CD4-positive, alpha-beta T cell (primary cell): ENCODE measurements at regions not wholly inside any gene's neighbourhood (a gene's known extent, or its start where the extent isn't known, plus 50 kb on each side); places are given as distances from the start of the nearest gene placed in this dataset.

Experiments
- ATAC-seq: fragments of 200-7000 bp; cut with Tn5 transposase; one replicate; pipeline ENCODE4 v1.10.0; 2022; ENCODE audit warnings: mild to moderate bottlenecking; ENCODE audit not compliant: poor library complexity
- CTCF ChIA-PET: fragments of 350-600 bp; sonication (Branson Sonifier 250); formaldehyde crosslinking; loops from one replicate; lab custom pipeline; 2021; ENCODE audit warnings: antibody characterized with exemption, inconsistent platforms; lab: Charles Lee
- POLR2A ChIA-PET: fragments of 350-600 bp; sonication (Branson Sonifier 250); formaldehyde crosslinking; loops from one replicate; lab custom pipeline; 2021; ENCODE audit warnings: antibody characterized with exemption, inconsistent platforms; lab: Charles Lee
- DNase-seq, 14 experiments: peaks; one replicate each; pipeline ENCODE4 v3.0.0-alpha.2; 2013 to 2020; ENCODE audit warnings: mixed read lengths in 2 of 14
- H3K27ac ChIP-seq, 2 donors: one replicate each; pipeline versions ENCODE4 v1.5.1 to v1.7.0; 2013; ENCODE audit warnings: low read length in 2 of 2, low read depth in 1 of 2, mild to moderate bottlenecking in 1 of 2
- H3K27me3 ChIP-seq, 2 experiments: 1 replicate in 1 of 2; 2 replicates in 1 of 2; pipeline versions ENCODE4 v1.6.1 to v1.7.0; 2013; ENCODE audit warnings: low read length in 2 of 2, control low read depth in 1 of 2, mild to moderate bottlenecking in 1 of 2, moderate library complexity in 1 of 2; ENCODE audit not compliant: insufficient read depth in 2 of 2, control insufficient read depth in 1 of 2
- H3K36me3 ChIP-seq: one replicate; pipeline ENCODE4 v1.6.1; 2013; ENCODE audit warnings: low read length, control low read depth; ENCODE audit not compliant: insufficient read depth
- H3K4me1 ChIP-seq: one replicate; pipeline ENCODE4 v1.6.1; 2013; ENCODE audit warnings: low read length, control low read depth; ENCODE audit not compliant: insufficient read depth
- H3K4me3 ChIP-seq: one replicate; pipeline ENCODE4 v1.5.1; 2013; ENCODE audit warnings: mild to moderate bottlenecking, low read length, moderate library complexity
- H3K9me3 ChIP-seq, 2 experiments: 1 replicate in 1 of 2; 2 replicates in 1 of 2; pipeline versions ENCODE4 v1.6.1 to v1.7.0; 2013; ENCODE audit warnings: low read length in 2 of 2, mild to moderate bottlenecking in 2 of 2, control low read depth in 1 of 2, moderate library complexity in 1 of 2; ENCODE audit not compliant: control insufficient read depth in 1 of 2, insufficient read depth in 1 of 2
- H3K27ac Mint-ChIP-seq: one replicate; pipeline ENCODE4 v1.8.0; 2020; ENCODE audit warnings: mixed read lengths
- H3K27me3 Mint-ChIP-seq: one replicate; pipeline ENCODE4 v1.8.0; 2021; ENCODE audit warnings: mixed read lengths
- H3K36me3 Mint-ChIP-seq: one replicate; pipeline ENCODE4 v1.8.0; 2021; ENCODE audit warnings: low read depth, mixed read lengths
- H3K4me1 Mint-ChIP-seq: one replicate; pipeline ENCODE4 v1.8.0; 2021; ENCODE audit warnings: low read depth, mixed read lengths
- H3K4me3 Mint-ChIP-seq: one replicate; pipeline ENCODE4 v1.8.0; 2020; ENCODE audit warnings: mild to moderate bottlenecking, mixed read lengths
- H3K9me3 Mint-ChIP-seq: one replicate; pipeline ENCODE4 v1.8.0; 2020; ENCODE audit warnings: mixed read lengths
- CTCF ChIP-seq: fragments of 200-600 bp; IDR thresholded peaks from one replicate; pipeline ENCODE4 v1.8.0; 2022; ENCODE audit warnings: antibody characterized with exemption, mild to moderate bottlenecking
- intact Hi-C, 2 experiments: fragments of 100-400 bp; cut with DNase I in 1 of 2; cut with micrococcal nuclease in 1 of 2; formaldehyde crosslinking; loops; one replicate each; pipeline versions ENCODE4 v1.15.1 to v1.9.0; 2023 to 2025; cut with DNase I, micrococcal nuclease

- no peaks in the 10 kb centered on the region for H3K27me3 Mint-ChIP-seq
- ATAC-seq (no peak), DNase-seq (no peak)
- H3K4me1 ChIP-seq: peaks cover 5% of the 10 kb centered on the region
- no peak overlapping the region for H3K27ac Mint-ChIP-seq
- H3K27me3 ChIP-seq: no peaks in the 10 kb centered on the region
- no peak overlapping the region for H3K4me3 ChIP-seq
- no peaks in the 10 kb centered on the region for H3K9me3 Mint-ChIP-seq
- peaks cover 12% of the 10 kb centered on the region for H3K4me1 Mint-ChIP-seq
- no peak overlapping the region for H3K4me3 Mint-ChIP-seq
- H3K27ac ChIP-seq: no peak overlapping the region
- H3K36me3 Mint-ChIP-seq: no peaks in the 10 kb centered on the region
- ChIA-PET POLR2A (no interaction called here), CTCF (no interaction called here)
- H3K9me3 ChIP-seq: no peaks in the 10 kb centered on the region
- intact Hi-C loops: no loop called here
- H3K36me3 ChIP-seq: no peaks in the 10 kb centered on the region
- TF ChIP-seq CTCF: no peak
Observed at GRCh38 chr14:98847521-98848468, 424.2 kb downstream of the BCL11B start.

- ATAC-seq (no peak), DNase-seq (no peak)
- Mint-ChIP-seq H3K27ac (no peak overlapping the region), H3K27me3 (peaks cover 6% of the 10 kb centered on the region), H3K4me1 (peaks cover 4% of the 10 kb centered on the region), H3K4me3 (no peak overlapping the region), H3K9me3 (no peaks in the 10 kb centered on the region), H3K36me3 (no peaks in the 10 kb centered on the region)
- Histone ChIP-seq H3K27me3 (no peaks in the 10 kb centered on the region), H3K4me3 (no peak overlapping the region), H3K9me3 (no peaks in the 10 kb centered on the region), H3K4me1 (no peaks in the 10 kb centered on the region), H3K36me3 (no peaks in the 10 kb centered on the region), H3K27ac (no peak overlapping the region)
- no peak for TF ChIP-seq CTCF
- intact Hi-C loops: no loop called here
- ChIA-PET POLR2A (no interaction called here), CTCF (no interaction called here)
Observed at GRCh38 chr14:98853063-98853729, 418.8 kb downstream of the BCL11B start.

- Mint-ChIP-seq H3K27ac (no peak overlapping the region), H3K4me3 (no peak overlapping the region), H3K9me3 (no peaks in the 10 kb centered on the region), H3K36me3 (no peaks in the 10 kb centered on the region), H3K4me1 (peaks cover 4% of the 10 kb centered on the region), H3K27me3 (peaks cover 6% of the 10 kb centered on the region)
- no peaks in the 10 kb centered on the region for H3K27me3 ChIP-seq
- CTCF ChIA-PET: no interaction called here
- H3K4me3 ChIP-seq: no peak overlapping the region
- intact Hi-C loops: no loop called here
- H3K9me3 ChIP-seq: no peaks in the 10 kb centered on the region
- no peaks in the 10 kb centered on the region for H3K4me1 ChIP-seq
- no peaks in the 10 kb centered on the region for H3K36me3 ChIP-seq
- TF ChIP-seq CTCF: no peak
- ATAC-seq (no peak), DNase-seq (no peak)
- POLR2A ChIA-PET: no interaction called here
- no peak overlapping the region for H3K27ac ChIP-seq
Observed at GRCh38 chr14:98855926-98856715, 415.9 kb downstream of the BCL11B start.
